Neutrophil (primary cell): ENCODE measurements at regions not wholly inside any gene's neighbourhood (a gene's known extent, or its start where the extent isn't known, plus 50 kb on each side); places are given as distances from the start of the nearest gene placed in this dataset.
"Not testable (repeated sequence)": the region's sequence is repeated elsewhere in the genome, so short reads cannot be mapped to it uniquely, and the experiment has no call there.

Experiments used
- H3K27ac ChIP-seq: fragments of 200-600 bp; sonication (generic); 2 replicates; pipeline ENCODE4 v1.5.1; 2016; ENCODE audit warnings: mild to moderate bottlenecking, moderate library complexity
- H3K27me3 ChIP-seq: fragments of 200-600 bp; sonication (generic); 2 replicates; pipeline ENCODE4 v1.6.0; 2016; ENCODE audit warnings: mild to moderate bottlenecking
- H3K36me3 ChIP-seq: fragments of 200-600 bp; sonication (generic); 2 replicates; pipeline ENCODE4 v1.5.1; 2017
- H3K4me1 ChIP-seq, 2 experiments: fragments of 200-600 bp in 1 of 2; sonication (generic) in 1 of 2; 1 replicate in 1 of 2; 2 replicates in 1 of 2; pipeline versions ENCODE4 v1.5.1 to v1.6.1; 2013 to 2016; ENCODE audit warnings: low read depth in 1 of 2, low read length in 1 of 2, mild to moderate bottlenecking in 1 of 2, moderate library complexity in 1 of 2; ENCODE audit not compliant: control insufficient read depth in 1 of 2, insufficient read depth in 1 of 2
- H3K4me3 ChIP-seq, 2 experiments: fragments of 200-600 bp in 1 of 2; sonication (generic) in 1 of 2; 1 replicate in 1 of 2; 2 replicates in 1 of 2; pipeline ENCODE4 v1.5.1; 2013 to 2016; ENCODE audit warnings: low read depth in 1 of 2, low read length in 1 of 2, mild to moderate bottlenecking in 1 of 2, moderate library complexity in 1 of 2
- H3K9me3 ChIP-seq: fragments of 200-600 bp; sonication (generic); 2 replicates; pipeline ENCODE4 v1.5.1; 2016
- CTCF ChIP-seq: fragments of 200-600 bp; sonication (generic); IDR thresholded peaks from 2 replicates; pipeline ENCODE4 v1.5.1; 2016; ENCODE audit warnings: antibody characterized with exemption

GRCh38 chrX:27354021-27354420 lies 109.1 kb downstream of the PPP4R3C start:
- TF ChIP-seq CTCF: no peak
- Histone ChIP-seq H3K36me3 (no peaks in the 10 kb centered on the region), H3K27ac (no peak overlapping the region), H3K9me3 (no peaks in the 10 kb centered on the region), H3K4me3 (no peak overlapping the region), H3K27me3 (no peaks in the 10 kb centered on the region), H3K4me1 (no peaks in the 10 kb centered on the region)

DNA sequence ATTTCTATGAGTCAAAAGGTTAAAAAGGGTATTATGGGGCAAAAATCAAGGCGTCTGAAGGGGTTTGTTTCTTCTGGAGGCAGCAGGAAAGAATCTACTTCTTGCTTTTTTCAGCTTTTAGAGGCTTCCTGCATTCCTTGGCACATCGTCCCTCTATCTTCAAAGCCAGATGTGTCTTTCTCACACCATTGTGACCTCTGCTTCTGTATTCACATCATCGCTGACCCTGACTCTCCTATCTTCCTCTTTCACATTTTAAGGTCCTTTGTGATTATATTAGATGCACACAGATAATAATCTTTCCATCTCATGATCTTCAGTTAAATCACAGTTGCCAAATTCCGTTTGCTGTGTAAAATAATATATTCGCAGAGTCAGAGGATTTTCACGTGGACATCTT lies 112.7 kb downstream of the PPP4R3C start:
- H3K36me3 ChIP-seq: no peaks in the 10 kb centered on the region
- no peaks in the 10 kb centered on the region for H3K9me3 ChIP-seq
- H3K27ac ChIP-seq: no peak overlapping the region
- no peak for TF ChIP-seq CTCF
- no peak overlapping the region for H3K4me3 ChIP-seq
- H3K4me1 ChIP-seq: no peaks in the 10 kb centered on the region
- H3K27me3 ChIP-seq: no peaks in the 10 kb centered on the region

GRCh38 chrX:27336466-27337091 lies 126.6 kb downstream of the PPP4R3C start:
- no peaks in the 10 kb centered on the region for H3K36me3 ChIP-seq
- no peaks in the 10 kb centered on the region for H3K9me3 ChIP-seq
- peak; percentile 50 for TF ChIP-seq CTCF
- no peak overlapping the region for H3K27ac ChIP-seq
- no peaks in the 10 kb centered on the region for H3K27me3 ChIP-seq
- H3K4me1 ChIP-seq: no peaks in the 10 kb centered on the region
- H3K4me3 ChIP-seq: no peak overlapping the region

- H3K4me1 ChIP-seq: no peaks in the 10 kb centered on the region
Observed at GRCh38 chrX:27321632-27322031, 141.5 kb downstream of the PPP4R3C start.

DNA sequence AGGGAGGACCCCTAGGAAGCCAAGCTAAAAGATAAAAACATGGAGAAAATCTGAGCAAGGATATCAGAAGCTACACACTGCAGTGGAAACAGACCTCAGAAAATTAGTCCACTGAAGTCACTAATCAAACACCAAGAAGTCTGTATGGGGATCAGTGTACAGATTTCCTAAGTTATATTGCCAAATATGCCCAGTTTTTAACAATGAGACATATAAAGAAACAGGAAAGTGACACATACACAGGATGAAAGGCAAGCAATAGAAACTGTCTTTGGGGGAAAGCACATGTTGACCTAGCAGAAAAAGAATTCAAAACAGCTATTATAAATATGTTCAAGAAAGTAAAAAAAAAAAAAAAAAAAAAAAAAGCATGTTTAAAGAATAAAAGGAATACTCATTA lies 153.7 kb downstream of the PPP4R3C start:
- Histone ChIP-seq H3K36me3 (no peaks in the 10 kb centered on the region), H3K27ac (no peak overlapping the region), H3K27me3 (no peaks in the 10 kb centered on the region), H3K4me3 (no peak overlapping the region), H3K4me1 (no peaks in the 10 kb centered on the region), H3K9me3 (no peaks in the 10 kb centered on the region)
- TF ChIP-seq CTCF: no peak

More at GRCh38 chrX:27321632-27322031, 141.5 kb downstream of the PPP4R3C start:
- no peaks in the 10 kb centered on the region for H3K36me3 ChIP-seq
- H3K27ac ChIP-seq: no peak overlapping the region
- H3K4me3 ChIP-seq: no peak overlapping the region
- no peak for TF ChIP-seq CTCF
- no peaks in the 10 kb centered on the region for H3K9me3 ChIP-seq
- no peaks in the 10 kb centered on the region for H3K27me3 ChIP-seq

GRCh38 chrX:27307546-27307945 lies 155.6 kb downstream of the PPP4R3C start:
- Histone ChIP-seq H3K4me1 (no peaks in the 10 kb centered on the region), H3K4me3 (no peak overlapping the region), H3K36me3 (no peaks in the 10 kb centered on the region), H3K9me3 (no peaks in the 10 kb centered on the region), H3K27me3 (no peaks in the 10 kb centered on the region), H3K27ac (no peak overlapping the region)
- no peak for TF ChIP-seq CTCF

- not testable (repeated sequence) for H3K4me3 ChIP-seq, H3K9me3 ChIP-seq, H3K4me1 ChIP-seq, H3K27me3 ChIP-seq, H3K27ac ChIP-seq, H3K36me3 ChIP-seq
Observed at GRCh38 chrX:27292552-27292951, 170.6 kb downstream of the PPP4R3C start.
